HG03439 (cell line): ENCODE measurements at regions not wholly inside any gene's neighbourhood (a gene's known extent, or its start where the extent isn't known, plus 50 kb on each side); places are given as distances from the start of the nearest gene placed in this dataset.
"Not testable (repeated sequence)": the region's sequence is repeated elsewhere in the genome, so short reads cannot be mapped to it uniquely, and the experiment has no call there.

Source experiments
- ATAC-seq: cut with Tn5 transposase; IDR thresholded peaks from one replicate; pipeline ENCODE4 v1.9.1; 2021; ENCODE audit warnings: mild to moderate bottlenecking, moderate library complexity; ENCODE audit not compliant: unreplicated experiment

DNA sequence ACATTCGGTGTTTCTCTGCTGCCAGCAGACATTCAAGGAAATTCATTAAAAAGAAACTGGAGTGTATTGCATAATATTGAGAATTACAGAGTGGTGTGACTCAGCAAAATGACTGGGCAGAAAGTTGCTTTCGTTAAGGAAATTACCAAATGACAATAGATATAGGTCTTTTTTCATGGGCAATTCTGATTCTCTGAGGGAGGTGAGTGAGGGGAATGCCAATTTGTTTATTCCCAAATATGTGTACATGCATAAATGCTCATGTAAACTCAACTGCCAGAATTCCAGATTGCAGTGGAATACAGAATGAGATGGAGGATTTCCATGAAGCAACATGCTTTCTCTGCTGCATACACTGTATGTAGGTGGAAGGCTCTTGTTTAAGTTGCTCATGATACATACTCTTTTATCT is 1730.1 kb downstream of the SLITRK5 start:
- no peak for ATAC-seq

DNA sequence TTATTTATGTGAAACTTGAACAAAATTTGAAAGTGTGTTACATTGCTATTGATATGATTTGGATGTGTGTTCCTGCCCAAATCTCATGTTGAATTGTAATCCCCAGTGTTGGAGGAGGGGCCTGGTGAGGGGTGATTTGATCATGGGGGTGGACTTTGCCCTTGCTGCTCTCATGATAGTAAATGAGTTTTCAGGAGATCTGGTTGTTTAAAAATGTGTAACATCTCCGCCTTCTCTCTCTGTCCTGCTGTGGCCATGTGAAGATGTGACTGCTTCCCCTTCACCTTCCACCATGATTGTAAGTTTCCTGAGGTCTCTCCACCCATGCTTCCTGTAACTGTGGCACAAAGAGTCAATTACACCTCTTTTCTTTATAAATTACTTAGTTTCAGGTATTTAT is 1731.0 kb downstream of the SLITRK5 start:
- no peak for ATAC-seq

DNA sequence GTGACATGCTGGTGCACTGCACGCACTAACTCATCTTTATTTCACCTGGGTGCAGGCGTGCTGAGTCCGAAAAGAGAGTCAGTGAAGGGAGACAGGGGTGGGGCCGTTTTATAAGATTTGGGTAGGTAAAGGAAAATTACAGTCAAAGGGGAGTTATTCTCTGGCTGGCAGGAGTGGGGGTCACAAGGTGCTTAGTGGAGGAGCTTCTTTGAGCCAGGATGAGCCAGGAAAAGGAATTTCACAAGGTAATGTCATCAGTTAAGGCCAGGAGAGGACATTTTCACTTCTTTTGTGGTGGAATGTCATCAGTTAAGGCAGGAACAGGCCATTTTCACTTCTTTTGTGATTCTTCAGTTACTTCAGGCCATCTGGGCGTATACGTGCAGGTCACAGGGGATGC is 1734.9 kb downstream of the SLITRK5 start:
- ATAC-seq = not testable (repeated sequence)

DNA sequence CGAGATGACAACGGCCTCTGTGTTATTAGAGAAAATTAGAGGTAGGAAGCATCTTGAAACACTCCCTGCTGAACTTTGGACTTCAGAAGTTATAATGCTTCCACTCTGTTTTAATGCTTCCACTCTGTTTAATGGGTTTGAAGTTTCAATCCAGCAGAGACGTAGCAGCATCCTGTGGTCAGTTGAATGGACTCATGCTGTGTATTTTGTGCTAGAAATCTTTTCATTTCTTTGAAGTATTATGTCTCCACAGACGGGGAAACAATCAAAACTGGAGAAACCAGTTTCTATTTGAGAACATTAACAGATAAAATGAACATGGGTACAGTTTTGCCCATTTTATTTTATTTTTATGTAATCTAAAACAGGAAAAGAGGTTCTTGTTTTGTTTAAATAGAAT is 1736.2 kb downstream of the SLITRK5 start:
- no peak for ATAC-seq

DNA sequence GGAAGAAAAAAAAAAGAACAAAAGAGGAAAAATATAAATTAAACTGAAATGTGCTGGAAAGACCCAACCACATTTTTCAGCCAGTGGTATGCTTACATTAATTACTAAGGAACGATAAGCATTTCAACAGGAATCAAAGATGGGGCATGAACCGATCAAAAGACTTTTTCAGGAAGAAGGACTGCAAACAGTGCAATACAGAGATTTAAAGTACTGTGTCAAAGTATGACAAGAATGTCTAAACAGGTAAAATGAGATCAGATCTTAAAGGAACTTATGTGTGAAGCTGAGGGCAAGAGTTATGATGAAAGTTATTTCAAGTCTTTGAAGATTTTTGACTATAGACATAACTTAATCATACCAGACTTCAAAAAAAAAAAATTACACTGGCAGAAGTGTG is 1761.8 kb downstream of the SLITRK5 start:
- no peak for ATAC-seq

DNA sequence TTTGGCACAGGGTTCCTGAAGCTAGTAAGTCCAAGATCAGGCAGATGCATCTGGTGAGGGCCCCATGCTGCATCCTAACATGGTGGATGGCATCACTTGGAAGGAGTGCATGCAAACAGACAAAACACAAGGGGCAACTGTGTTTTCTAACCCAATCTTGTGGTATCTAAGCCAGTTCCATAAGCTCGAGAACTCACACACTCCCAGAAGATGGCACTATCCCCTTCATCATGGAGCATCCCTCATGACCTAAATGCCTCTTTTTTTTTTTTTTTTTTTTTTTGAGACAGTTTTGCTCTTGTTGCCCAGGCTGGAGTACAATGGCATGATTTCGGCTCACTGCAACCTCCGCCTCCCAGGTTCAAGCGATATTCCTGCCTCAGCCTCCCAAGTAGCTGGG is 1763.5 kb downstream of the SLITRK5 start:
- not testable (repeated sequence) for ATAC-seq

DNA sequence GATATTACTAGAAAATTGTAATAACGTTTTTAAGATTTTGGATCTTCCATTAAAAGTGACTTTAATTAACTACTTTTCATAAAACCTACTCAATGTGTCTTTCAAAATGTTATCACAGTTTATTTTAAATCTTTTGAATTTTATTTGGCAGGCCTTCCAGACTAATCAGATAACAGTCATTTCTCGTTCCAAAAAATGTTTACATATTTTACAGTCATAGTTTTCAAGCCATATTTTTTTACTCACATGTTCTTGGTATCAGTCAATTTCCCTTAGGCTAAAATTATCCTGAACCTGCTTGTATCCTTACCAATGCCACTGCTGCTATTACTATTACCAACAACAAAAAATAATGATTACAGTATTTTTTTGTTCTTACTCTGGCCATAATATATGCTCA is 1783.5 kb downstream of the SLITRK5 start:
- ATAC-seq = no peak

DNA sequence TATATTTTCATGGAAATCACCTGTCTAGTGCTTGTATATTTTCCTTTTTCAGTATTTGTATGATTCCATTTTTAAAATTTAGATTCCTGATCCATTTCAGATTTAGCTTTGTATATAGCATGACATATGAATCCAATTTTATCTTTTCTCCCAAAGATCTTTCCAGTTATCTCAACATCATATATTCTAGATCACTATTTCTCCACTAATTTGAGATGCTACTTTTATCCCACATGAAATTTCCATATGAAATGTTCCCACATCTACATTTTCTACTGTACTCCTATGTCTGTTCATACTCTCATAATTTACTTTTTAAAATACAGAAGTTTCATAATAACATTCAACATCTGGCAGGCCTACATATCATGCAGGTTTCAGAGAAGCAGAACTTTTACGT is 1784.1 kb downstream of the SLITRK5 start:
- ATAC-seq = no peak

DNA sequence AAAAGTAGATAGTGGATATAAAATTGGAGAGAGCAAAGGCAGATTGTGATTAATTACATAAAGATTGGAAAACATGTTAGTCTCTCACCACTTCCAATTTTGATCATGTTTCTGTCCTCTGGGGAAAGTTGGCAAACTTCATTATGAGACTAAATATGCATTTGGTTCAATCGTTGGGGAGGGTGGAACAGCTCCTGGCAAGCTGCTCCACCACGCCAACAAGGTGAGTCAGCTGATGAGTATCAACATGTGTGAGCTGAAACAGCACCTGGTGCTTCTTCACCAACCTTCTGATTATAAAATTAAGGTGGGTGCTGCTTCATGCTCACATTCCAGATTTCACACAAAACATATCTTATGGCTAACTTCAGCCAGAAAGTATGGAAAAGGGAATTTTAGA is 1784.6 kb downstream of the SLITRK5 start:
- ATAC-seq = no peak

DNA sequence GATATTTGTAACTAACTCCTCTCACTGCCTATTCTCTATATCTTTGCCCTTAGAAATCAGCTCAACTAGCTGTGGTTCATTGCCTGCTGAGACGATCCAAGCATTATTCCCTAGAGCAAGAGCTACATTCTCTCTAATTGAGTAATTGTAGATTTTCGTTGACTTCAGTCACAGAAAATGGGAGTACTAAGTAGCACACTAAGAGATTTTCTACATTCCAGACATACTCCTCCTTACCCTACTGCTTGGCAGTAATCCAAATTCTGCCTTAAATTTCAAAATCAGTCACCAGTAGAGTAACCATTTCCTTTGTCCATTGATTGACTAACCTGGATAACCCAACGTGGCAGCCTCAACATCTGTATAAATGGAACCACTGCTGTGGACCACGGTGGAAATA is 1786.8 kb downstream of the SLITRK5 start:
- no peak for ATAC-seq

DNA sequence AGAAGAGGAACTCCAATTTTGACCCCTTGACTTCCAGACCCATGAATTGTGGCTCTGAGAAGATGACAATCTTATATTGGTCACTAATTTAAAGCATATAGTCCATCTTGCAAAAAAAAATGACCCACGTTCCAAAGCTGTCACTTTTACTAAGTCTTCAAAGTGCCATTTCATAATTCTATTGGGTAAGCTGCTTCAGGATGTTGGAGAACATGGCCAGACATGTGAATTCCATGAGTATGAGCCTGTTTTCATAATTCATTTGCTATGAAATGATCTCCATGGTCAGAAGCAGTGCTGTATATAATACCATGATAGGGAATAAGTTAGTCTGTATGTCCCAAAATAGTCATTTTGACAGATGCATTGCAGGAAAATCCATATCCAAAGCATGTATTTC is 1787.3 kb downstream of the SLITRK5 start:
- ATAC-seq = no peak

DNA sequence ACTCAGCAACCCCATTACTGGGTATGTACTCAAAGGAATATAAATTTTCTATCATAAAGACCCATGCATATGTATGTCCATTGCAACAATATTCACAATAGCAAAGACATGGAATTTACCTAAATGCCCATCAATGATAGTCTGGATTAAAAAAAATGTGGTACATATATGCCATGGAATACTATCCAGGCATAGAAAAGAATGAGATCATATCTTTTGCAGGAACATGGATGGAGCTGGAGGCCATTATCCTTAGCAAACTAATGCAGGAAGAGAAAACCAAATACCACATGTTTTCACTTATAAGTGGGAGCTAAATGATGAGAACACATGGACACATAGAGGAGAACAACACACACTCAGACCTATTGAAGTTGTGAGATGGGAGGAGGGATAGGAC is 1789.7 kb downstream of the SLITRK5 start:
- ATAC-seq = not testable (repeated sequence)

DNA sequence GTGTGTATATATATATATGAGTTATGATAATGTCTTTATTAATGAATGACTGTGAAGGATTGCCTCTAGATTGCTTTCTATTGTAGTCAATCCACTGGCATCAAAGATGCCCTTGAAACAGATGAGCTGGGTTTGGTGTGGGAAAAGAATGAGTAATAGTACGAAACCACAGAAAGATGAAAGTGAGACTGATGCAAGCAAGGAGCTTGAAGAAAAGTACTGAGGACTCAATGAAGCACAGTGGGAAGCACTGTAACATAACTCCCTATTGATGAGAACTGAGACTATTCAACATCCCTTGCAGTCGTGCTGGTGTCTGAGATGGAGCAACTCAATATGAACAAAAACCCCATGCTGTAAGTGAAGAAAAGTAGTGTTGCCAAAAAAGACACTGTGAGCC is 1794.2 kb downstream of the SLITRK5 start:
- ATAC-seq = no peak

DNA sequence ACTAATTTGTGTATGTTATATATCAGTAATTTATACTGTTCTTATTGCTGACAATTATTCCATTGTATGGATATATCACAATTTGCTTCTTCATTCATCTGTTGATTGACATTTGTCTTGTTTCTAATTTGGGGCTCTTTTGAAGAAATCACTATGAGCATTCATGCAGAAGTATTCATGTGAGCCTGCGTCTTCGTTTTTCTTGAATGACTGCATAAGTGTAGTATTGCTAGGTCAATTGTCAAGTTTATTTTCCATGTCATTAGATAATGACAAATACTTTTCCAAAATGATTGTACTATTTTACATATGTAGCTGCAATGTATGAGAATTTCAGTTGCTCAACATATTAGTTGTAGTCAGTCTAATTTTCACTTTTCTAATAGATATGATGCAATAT is 1796.9 kb downstream of the SLITRK5 start:
- no peak for ATAC-seq

DNA sequence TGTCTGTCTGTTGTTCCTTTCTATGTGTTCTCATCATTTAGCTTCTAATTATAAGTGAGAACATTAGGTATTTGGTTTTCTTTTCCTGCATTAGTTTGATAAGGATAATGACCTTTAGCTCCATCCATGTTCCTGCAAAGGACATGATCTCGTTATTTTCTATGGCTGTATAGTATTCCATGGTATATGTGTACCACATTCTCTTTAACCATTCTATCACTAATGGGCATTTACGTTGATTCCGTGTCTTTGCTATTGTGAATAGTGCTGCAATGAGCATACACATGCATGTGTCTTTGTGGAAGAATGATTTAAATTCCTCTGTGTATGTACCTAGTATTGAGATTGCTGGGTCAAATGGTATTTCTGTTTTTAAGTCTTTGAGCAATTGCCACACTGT is 1799.7 kb downstream of the SLITRK5 start:
- no peak for ATAC-seq

DNA sequence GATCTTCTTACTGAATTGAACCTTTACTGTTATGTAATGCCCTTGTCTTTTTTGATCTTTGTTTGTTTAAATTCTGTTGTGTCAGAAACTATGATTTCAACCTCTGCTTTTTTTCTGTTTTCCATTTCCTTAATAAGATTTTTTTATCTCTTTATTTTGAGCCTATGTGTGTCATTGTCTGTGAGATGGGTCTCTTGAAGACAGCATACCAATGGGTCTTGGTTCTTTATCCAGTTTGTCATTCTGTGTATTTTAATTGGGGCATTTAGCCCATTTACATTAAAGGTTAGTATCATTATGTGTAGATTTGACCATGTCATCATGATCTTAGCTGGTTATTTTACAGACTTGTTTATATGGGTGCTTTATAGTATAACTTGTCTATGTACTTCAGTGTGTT is 1803.3 kb downstream of the SLITRK5 start:
- ATAC-seq = no peak

DNA sequence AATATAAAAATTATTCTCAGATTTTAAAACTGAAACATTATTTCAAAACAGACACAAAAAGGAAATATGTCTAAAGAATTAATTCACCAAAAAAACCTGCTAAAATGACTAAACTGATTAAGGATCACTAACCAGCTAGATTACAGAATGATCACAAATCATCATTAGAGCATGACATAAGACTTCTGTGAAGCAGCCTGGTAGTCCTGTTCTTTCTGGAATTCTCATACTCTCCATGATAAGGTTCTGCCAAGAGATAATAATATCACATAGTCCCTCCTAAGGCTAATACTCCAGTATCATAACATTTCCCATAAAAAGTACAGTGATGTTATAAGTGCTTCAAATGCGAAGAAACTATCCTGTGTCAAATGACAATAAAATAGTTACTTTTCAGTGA is 1814.9 kb downstream of the SLITRK5 start:
- ATAC-seq = no peak

DNA sequence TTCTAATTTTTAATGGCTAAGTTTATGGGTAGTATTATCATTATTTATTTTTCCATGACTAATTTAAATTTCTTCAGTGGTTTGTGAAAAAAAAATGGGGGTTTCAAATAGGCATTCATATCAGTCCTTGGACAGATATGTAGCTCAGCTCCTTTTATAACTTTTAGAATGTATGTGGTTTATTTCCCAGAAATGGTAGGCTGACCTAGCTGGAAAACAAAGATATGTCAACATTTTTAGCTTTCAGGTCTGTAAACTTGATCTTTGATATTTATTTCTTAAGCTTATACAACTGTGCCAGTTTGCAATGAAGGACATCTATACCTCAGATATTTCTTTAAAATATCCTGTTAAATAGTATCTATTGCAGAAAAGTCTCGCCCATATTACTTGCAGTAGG is 1815.5 kb downstream of the SLITRK5 start:
- no peak for ATAC-seq

DNA sequence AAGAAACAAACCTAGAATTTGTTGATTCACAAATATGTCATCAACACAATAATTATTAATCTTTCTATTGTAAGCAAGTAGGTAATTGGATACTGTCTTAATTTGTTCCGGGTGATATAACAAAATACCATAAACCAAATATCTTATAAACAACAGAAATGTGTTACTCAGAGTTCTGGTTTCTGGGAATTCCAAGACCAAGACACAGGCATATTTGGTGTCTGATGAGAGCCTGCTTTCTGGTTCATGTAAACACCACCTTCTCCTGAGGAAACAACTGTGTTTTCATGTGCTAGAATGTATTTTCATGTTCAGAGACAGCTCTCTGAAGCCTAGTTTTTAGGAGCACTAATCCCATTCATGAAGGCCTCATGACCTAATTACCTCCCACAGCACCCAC is 1819.5 kb downstream of the SLITRK5 start:
- no peak for ATAC-seq

DNA sequence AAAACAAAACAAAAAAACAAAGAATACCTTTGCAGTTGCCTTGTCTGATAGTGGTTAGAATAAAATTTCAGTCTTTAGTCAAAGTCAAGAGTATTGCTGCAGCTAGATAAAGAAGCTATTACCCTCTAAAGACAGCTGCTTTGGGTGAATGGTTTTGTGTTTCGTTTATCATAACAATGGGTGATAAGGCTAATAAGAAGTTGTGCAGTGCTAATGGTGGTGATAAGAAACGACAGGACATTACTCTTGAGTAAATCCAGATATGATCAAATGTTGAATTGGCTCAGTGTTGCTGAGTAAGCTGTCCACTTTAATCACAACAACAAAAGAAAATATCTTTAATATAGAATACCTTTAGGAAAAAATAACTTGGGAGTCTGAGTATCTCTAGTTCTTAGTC is 1825.3 kb downstream of the SLITRK5 start:
- no peak for ATAC-seq

DNA sequence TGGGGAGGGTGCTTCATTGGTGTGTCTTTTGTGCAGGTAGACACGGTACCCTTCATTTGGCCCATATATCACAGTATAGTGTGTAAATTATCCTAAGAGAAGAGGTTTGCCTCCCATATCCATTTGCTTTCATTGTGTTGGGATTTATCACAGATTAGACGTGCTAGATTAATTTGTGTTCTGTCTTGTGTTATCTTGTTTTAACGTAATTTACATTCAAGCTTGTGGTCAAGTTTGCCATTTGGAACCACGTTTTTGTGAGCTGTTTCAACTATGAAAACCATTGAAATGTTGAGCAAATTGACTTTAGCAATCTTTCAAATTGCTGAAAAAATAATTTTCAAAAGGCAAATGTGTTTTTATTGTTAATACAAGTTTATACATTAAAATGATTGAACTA is 1826.5 kb downstream of the SLITRK5 start:
- ATAC-seq = no peak

DNA sequence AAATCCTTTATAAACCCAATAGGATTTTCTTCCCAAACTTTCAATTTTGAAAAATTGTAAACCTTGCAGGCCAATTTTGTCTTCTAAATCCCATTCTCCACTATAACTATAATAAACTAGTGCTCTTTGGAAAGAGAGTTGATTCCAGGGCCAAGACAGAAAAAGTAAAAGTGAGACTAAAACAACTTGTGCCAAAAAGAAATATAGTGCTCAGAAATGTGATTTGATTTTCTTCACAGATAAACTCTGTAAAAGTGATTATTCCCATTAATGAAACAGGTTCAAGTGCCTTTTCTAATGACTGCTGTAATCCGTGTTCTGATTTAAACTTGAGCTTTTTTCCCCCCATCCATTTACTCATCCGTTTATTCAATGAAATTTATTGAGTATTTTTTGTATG is 1831.1 kb downstream of the SLITRK5 start:
- no peak for ATAC-seq

DNA sequence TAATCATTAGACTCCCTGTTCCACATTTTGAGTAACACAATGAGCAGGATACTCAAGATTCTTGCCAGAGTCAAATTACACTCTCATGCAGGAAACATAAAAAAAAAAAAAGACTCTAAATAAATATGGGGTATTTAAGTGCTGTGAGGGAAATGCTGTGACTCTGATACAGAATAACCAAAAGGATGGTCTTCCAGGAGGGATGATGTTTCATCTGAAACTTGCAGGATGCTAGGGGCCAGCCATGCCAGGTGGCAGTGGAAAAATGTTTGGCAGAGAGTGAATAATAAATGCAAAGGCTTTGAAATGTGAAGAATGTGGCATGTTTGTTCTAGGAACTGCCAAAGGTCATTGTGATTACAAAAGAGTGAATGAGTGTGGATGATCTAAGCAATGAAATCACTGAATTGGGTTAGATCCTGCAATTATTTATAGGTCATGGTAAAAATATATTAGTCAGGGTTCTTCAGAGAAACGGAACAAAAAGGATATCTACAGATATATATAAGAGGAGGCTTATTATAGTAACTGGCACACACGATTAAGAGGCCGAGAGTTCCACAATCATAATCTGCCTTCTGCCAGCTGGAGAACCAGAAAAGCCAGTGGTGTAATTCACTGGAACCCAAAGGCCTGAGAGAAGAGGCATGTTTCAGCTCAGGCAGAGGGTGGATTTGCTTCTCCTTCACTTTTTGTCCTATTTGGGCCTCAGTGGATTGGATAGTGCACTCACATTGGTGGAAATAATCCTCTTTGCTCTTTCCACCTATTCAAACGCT is 1832.8 kb upstream of the MIR17HG start:
- no peak for ATAC-seq
